SU-DHL-6 (cell line): ENCODE measurements at regions not wholly inside any gene's neighbourhood (a gene's known extent, or its start where the extent isn't known, plus 50 kb on each side); places are given as distances from the start of the nearest gene placed in this dataset.

Source experiments
- H2AFZ ChIP-seq: fragments of 200-600 bp; sonication (generic); 2 replicates; pipeline ENCODE4 v1.6.1; 2014; ENCODE audit warnings: low read depth, mild to moderate bottlenecking, moderate library complexity, mixed read lengths, antibody characterized with exemption, low read length; ENCODE audit not compliant: severe bottlenecking
- H3F3A ChIP-seq: fragments of 200-600 bp; shearing (Covaris generic); 2 replicates; pipeline ENCODE4 v1.6.0; 2016; ENCODE audit warnings: antibody characterized with exemption, mild to moderate bottlenecking; ENCODE audit not compliant: insufficient read depth
- H3K27ac ChIP-seq: fragments of 200-600 bp; sonication (generic); 2 replicates; pipeline ENCODE4 v1.5.1; 2016; ENCODE audit warnings: low read depth, mild to moderate bottlenecking, low read length, moderate library complexity, mixed read lengths
- H3K27me3 ChIP-seq: fragments of 200-600 bp; sonication (generic), shearing (Covaris generic); 2 replicates; pipeline ENCODE4 v1.6.0; 2014; ENCODE audit warnings: mild to moderate bottlenecking, low read length
- H3K36me3 ChIP-seq: fragments of 200-600 bp; sonication (generic); 2 replicates; pipeline ENCODE4 v1.6.1; 2014; ENCODE audit warnings: mild to moderate bottlenecking, low read length, mixed read lengths
- H3K4me2 ChIP-seq: fragments of 300-600, 200-600 bp; shearing (Covaris generic), sonication (generic); 2 replicates; pipeline ENCODE4 v1.6.0; 2014; ENCODE audit warnings: low read length, low read depth, mild to moderate bottlenecking; ENCODE audit not compliant: poor library complexity, severe bottlenecking
- H3K4me3 ChIP-seq: fragments of 200-600 bp; sonication (generic); 2 replicates; pipeline ENCODE4 v1.5.1; 2014; ENCODE audit warnings: antibody characterized with exemption, low read length, mild to moderate bottlenecking, mixed read lengths; ENCODE audit not compliant: insufficient read depth, poor library complexity, severe bottlenecking
- H3K79me2 ChIP-seq: fragments of 200-600 bp; sonication (generic); 2 replicates; pipeline ENCODE4 v1.6.1; 2014; ENCODE audit warnings: mild to moderate bottlenecking, low read length, moderate library complexity; ENCODE audit not compliant: insufficient read depth
- H3K9ac ChIP-seq: fragments of 200-600 bp; sonication (generic); 2 replicates; pipeline ENCODE4 v1.7.0; 2014; ENCODE audit warnings: mild to moderate bottlenecking, low read length
- H3K9me2 ChIP-seq: fragments of 200-600 bp; sonication (generic); replicated peaks from 2 replicates; pipeline ENCODE4 v1.6.1; 2014; ENCODE audit warnings: low read length; ENCODE audit not compliant: insufficient read depth
- H3K9me3 ChIP-seq: fragments of 200-600 bp; sonication (generic); 2 replicates; pipeline ENCODE4 v1.6.1; 2014; ENCODE audit warnings: low read length, mixed read lengths; ENCODE audit not compliant: insufficient read depth
- H4K20me1 ChIP-seq: fragments of 200-600 bp; sonication (generic); 2 replicates; pipeline ENCODE4 v1.6.1; 2014; ENCODE audit warnings: low read depth, mild to moderate bottlenecking, antibody characterized with exemption, low read length, moderate library complexity, mixed read lengths
- EZH2phosphoT487 ChIP-seq: fragments of 200-600 bp; sonication (generic), shearing (Covaris generic); conservative IDR thresholded peaks from 2 replicates; pipeline ENCODE4 v1.6.1; 2018; ENCODE audit warnings: mild to moderate bottlenecking, antibody characterized with exemption, low read length, moderate library complexity, mixed read lengths
- TF ChIP-seq, protein P1 (sequence below): fragments of 200-600 bp; sonication (generic); IDR thresholded peaks from one replicate; pipeline ENCODE4 v1.5.1; 2017; ENCODE audit warnings: antibody characterized with exemption, mild to moderate bottlenecking, low read length, moderate library complexity; ENCODE audit not compliant: insufficient read depth, poor library complexity, severe bottlenecking

DNA sequence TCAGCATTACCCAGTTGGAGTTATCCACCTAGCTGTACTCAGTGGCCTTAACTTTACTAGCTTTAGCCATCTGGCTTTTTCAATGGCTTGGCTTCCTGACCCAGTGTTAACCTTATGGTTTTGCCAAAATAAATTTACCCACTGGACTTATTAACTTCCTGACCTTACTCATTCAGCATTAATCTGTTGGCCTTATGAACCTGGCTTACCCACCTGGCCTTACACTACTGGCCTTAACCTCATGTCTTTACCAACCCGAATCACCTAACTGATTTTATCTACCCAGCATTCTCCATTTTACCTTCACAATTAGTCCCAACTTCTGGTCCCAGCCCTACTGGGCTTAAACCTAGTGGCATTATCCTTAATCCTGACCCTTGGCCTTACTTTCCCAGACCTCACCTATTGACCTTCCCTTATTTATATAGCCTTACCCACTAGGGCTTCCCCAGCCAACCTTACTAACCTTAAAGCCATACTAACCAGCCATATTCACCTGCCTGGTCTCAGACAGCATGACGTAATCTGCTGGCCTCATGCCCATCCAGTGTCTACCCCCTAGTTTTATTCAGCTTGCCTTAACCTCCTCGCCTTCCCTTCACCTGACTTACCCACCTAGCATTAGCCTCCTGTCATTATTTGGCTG is 100.0 kb downstream of the IL12A start:
- Histone ChIP-seq H3K9me2 (no peaks in the 10 kb centered on the region), H3K27ac (no peak overlapping the region), H3K9ac (no peak overlapping the region), H3K79me2 (no peaks in the 10 kb centered on the region), H3K27me3 (no peaks in the 10 kb centered on the region), H3K9me3 (no peaks in the 10 kb centered on the region), H3K4me2 (no peak overlapping the region), H3K36me3 (no peaks in the 10 kb centered on the region), H3F3A (no peaks in the 10 kb centered on the region), H3K4me3 (no peak overlapping the region), H4K20me1 (no peaks in the 10 kb centered on the region), H2AFZ (no peak overlapping the region)
- TF ChIP-seq EZH2phosphoT487 = no peak
- TF ChIP-seq, protein P1, sequence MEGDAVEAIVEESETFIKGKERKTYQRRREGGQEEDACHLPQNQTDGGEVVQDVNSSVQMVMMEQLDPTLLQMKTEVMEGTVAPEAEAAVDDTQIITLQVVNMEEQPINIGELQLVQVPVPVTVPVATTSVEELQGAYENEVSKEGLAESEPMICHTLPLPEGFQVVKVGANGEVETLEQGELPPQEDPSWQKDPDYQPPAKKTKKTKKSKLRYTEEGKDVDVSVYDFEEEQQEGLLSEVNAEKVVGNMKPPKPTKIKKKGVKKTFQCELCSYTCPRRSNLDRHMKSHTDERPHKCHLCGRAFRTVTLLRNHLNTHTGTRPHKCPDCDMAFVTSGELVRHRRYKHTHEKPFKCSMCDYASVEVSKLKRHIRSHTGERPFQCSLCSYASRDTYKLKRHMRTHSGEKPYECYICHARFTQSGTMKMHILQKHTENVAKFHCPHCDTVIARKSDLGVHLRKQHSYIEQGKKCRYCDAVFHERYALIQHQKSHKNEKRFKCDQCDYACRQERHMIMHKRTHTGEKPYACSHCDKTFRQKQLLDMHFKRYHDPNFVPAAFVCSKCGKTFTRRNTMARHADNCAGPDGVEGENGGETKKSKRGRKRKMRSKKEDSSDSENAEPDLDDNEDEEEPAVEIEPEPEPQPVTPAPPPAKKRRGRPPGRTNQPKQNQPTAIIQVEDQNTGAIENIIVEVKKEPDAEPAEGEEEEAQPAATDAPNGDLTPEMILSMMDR = no peak

DNA sequence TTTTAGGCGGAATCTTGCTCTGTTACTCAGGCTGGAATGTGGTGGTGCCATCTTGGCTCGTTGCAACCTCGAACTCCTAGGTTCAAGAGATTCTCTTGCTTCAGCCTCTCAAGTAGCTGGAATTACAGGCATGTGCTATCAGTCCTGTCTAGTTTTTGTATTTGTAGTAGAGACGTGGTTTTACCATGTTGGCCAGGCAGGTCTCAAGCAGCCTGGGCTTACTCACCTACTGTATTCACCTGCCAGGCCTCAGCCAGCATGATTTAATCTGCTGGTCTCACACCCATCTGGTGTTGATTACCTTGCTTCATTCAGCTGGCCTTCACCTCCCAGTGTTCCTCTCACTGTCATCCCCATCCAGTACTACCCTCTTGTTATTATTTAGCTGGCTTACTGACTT is 102.0 kb downstream of the IL12A start:
- no peak overlapping the region for H3K4me3 ChIP-seq
- H4K20me1 ChIP-seq = no peaks in the 10 kb centered on the region
- no peak for TF ChIP-seq EZH2phosphoT487
- no peaks in the 10 kb centered on the region for H3K79me2 ChIP-seq
- no peak overlapping the region for H3K4me2 ChIP-seq
- H3K27me3 ChIP-seq = no peaks in the 10 kb centered on the region
- no peaks in the 10 kb centered on the region for H3K9me3 ChIP-seq
- H3K36me3 ChIP-seq = no peaks in the 10 kb centered on the region
- H3K27ac ChIP-seq = no peak overlapping the region
- H3K9me2 ChIP-seq = no peaks in the 10 kb centered on the region
- no peak overlapping the region for H3K9ac ChIP-seq
- no peak overlapping the region for H2AFZ ChIP-seq
- H3F3A ChIP-seq = no peaks in the 10 kb centered on the region

DNA sequence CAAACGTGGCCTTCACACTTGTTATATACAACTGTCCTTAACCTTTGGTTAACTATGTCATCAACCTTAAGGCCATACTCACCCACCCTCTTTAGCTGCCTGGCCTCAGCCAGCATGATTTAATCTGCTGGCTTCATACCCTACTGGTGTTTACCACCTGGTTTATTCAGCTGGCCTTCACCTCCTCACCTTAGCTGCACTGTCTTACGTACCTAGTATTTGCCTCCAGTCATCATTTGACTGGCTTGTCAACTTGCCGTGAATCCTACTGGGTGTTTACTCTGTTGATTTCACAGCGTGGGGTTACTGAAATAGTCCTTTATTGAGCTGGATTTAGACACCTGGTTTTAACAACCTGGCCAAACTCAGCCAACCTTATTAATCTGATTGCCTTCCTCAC is 102.8 kb downstream of the IL12A start:
- H2AFZ ChIP-seq = no peak overlapping the region

DNA sequence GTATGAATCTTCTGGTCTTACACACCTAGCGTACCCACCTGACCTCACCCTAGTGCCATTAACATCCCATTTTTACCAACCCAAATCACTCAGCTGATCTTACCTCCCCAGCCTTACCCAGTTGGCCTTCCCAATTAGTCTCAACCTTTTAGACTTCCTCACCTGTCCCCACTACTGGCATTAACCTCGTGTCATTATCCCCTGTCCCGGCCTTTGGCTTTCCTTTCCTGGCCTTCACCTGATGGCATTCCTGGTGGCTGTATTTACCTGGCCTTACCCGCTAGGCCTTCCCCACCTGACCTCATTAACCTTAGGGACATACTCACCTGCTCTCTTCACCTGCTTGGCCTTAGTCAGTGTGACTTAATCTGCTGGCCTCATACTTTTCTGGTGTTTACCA is 104.1 kb downstream of the IL12A start:
- Histone ChIP-seq H3F3A (no peaks in the 10 kb centered on the region), H3K79me2 (no peaks in the 10 kb centered on the region), H4K20me1 (no peaks in the 10 kb centered on the region), H3K36me3 (no peaks in the 10 kb centered on the region), H3K27ac (no peak overlapping the region), H3K4me2 (no peak overlapping the region), H3K4me3 (no peak overlapping the region), H3K9me2 (no peaks in the 10 kb centered on the region), H3K9ac (no peak overlapping the region), H2AFZ (no peak overlapping the region), H3K27me3 (no peaks in the 10 kb centered on the region), H3K9me3 (no peaks in the 10 kb centered on the region)
- TF ChIP-seq, protein P1 = no peak
- TF ChIP-seq EZH2phosphoT487 = no peak

More for the DNA sequence above, 102.8 kb downstream of the IL12A start:
- H3K27me3 ChIP-seq = no peaks in the 10 kb centered on the region
- H3F3A ChIP-seq = no peaks in the 10 kb centered on the region
- no peak overlapping the region for H3K4me2 ChIP-seq
- no peaks in the 10 kb centered on the region for H3K36me3 ChIP-seq
- no peaks in the 10 kb centered on the region for H3K79me2 ChIP-seq
- no peak overlapping the region for H3K9ac ChIP-seq
- TF ChIP-seq, protein P1 = no peak
- no peak for TF ChIP-seq EZH2phosphoT487
- H3K9me2 ChIP-seq = no peaks in the 10 kb centered on the region
- H3K4me3 ChIP-seq = no peak overlapping the region
- no peak overlapping the region for H3K27ac ChIP-seq
- H3K9me3 ChIP-seq = no peaks in the 10 kb centered on the region
- no peaks in the 10 kb centered on the region for H4K20me1 ChIP-seq
